ENCODE measurements at regions not wholly inside any gene's neighbourhood (a gene's known extent, or its start where the extent isn't known, plus 50 kb on each side); places are given as distances from the start of the nearest gene placed in this dataset.
"Not testable (repeated sequence)": the region's sequence is repeated elsewhere in the genome, so short reads cannot be mapped to it uniquely, and the experiment has no call there.

- Mint-ChIP-seq H3K36me3 (no peaks in the 10 kb centered on the region), H3K4me1 (no peaks in the 10 kb centered on the region), H3K27ac (no peak overlapping the region), H3K9me3 (peaks cover 12% of the 10 kb centered on the region), H3K4me3 (no peak overlapping the region), H3K27me3 (no peaks in the 10 kb centered on the region)
- no peak for DNase-seq
These were observed 257.4 kb downstream of the TRIM36 start for GRCh38 chr5:114912189-114912920.

GRCh38 chr5:114910727-114911126 is 259.0 kb downstream of the TRIM36 start:
- Mint-ChIP-seq H3K4me1 (no peaks in the 10 kb centered on the region), H3K9me3 (peaks cover 14% of the 10 kb centered on the region), H3K4me3 (no peak overlapping the region), H3K27me3 (no peaks in the 10 kb centered on the region), H3K27ac (no peak overlapping the region), H3K36me3 (no peaks in the 10 kb centered on the region)
- no peak for DNase-seq

GRCh38 chr5:114909424-114909823 is 260.3 kb downstream of the TRIM36 start:
- Mint-ChIP-seq H3K4me3 (no peak overlapping the region), H3K4me1 (no peaks in the 10 kb centered on the region), H3K36me3 (no peaks in the 10 kb centered on the region), H3K27me3 (no peaks in the 10 kb centered on the region), H3K27ac (no peak overlapping the region), H3K9me3 (peaks cover 12% of the 10 kb centered on the region)
- no peak for DNase-seq

GRCh38 chr5:114903767-114904166 is 265.9 kb downstream of the TRIM36 start:
- Mint-ChIP-seq H3K36me3 (no peaks in the 10 kb centered on the region), H3K4me1 (no peaks in the 10 kb centered on the region), H3K9me3 (peaks cover 5% of the 10 kb centered on the region), H3K27me3 (no peaks in the 10 kb centered on the region), H3K4me3 (no peak overlapping the region), H3K27ac (no peak overlapping the region)
- no peak for DNase-seq

- H3K4me1 Mint-ChIP-seq = no peaks in the 10 kb centered on the region
- no peak for DNase-seq
- H3K9me3 Mint-ChIP-seq = peaks cover 10% of the 10 kb centered on the region
- peaks cover 3% of the 10 kb centered on the region for H3K27me3 Mint-ChIP-seq
- no peak overlapping the region for H3K4me3 Mint-ChIP-seq
- H3K36me3 Mint-ChIP-seq = no peaks in the 10 kb centered on the region
- no peak overlapping the region for H3K27ac Mint-ChIP-seq
These were observed 271.1 kb downstream of the TRIM36 start for GRCh38 chr5:114898602-114899001.

GRCh38 chr5:114883675-114884074 is 286.0 kb downstream of the TRIM36 start:
- Mint-ChIP-seq H3K27ac (no peak overlapping the region), H3K4me3 (no peak overlapping the region), H3K9me3 (peaks cover 11% of the 10 kb centered on the region), H3K4me1 (no peaks in the 10 kb centered on the region), H3K27me3 (no peaks in the 10 kb centered on the region), H3K36me3 (no peaks in the 10 kb centered on the region)
- DNase-seq = no peak

- no peak for DNase-seq
- peaks cover 7% of the 10 kb centered on the region for H3K9me3 Mint-ChIP-seq
- H3K27ac Mint-ChIP-seq = no peak overlapping the region
- peaks cover 2% of the 10 kb centered on the region for H3K4me1 Mint-ChIP-seq
- no peaks in the 10 kb centered on the region for H3K36me3 Mint-ChIP-seq
- H3K4me3 Mint-ChIP-seq = no peak overlapping the region
- H3K27me3 Mint-ChIP-seq = peaks cover 3% of the 10 kb centered on the region
These were observed 310.3 kb downstream of the TRIM36 start for GRCh38 chr5:114859438-114859735.

GRCh38 chr5:114858665-114859437 is 310.9 kb downstream of the TRIM36 start:
- H3K27ac Mint-ChIP-seq = no peak overlapping the region
- peaks cover 2% of the 10 kb centered on the region for H3K4me1 Mint-ChIP-seq
- DNase-seq = no peak
- H3K4me3 Mint-ChIP-seq = no peak overlapping the region
- peaks cover 3% of the 10 kb centered on the region for H3K27me3 Mint-ChIP-seq
- H3K9me3 Mint-ChIP-seq = peaks cover 5% of the 10 kb centered on the region
- no peaks in the 10 kb centered on the region for H3K36me3 Mint-ChIP-seq

GRCh38 chr5:114857941-114858551 is 311.7 kb downstream of the TRIM36 start:
- H3K27ac Mint-ChIP-seq = no peak overlapping the region
- DNase-seq = no peak
- peaks cover 7% of the 10 kb centered on the region for H3K9me3 Mint-ChIP-seq
- no peaks in the 10 kb centered on the region for H3K36me3 Mint-ChIP-seq
- no peak overlapping the region for H3K4me3 Mint-ChIP-seq
- H3K27me3 Mint-ChIP-seq = peaks cover 3% of the 10 kb centered on the region
- H3K4me1 Mint-ChIP-seq = peaks cover 2% of the 10 kb centered on the region

GRCh38 chr5:114844711-114845110 is 325.0 kb downstream of the TRIM36 start:
- H3K9me3 Mint-ChIP-seq, H3K4me1 Mint-ChIP-seq, H3K27ac Mint-ChIP-seq, H3K36me3 Mint-ChIP-seq, H3K27me3 Mint-ChIP-seq, H3K4me3 Mint-ChIP-seq, DNase-seq: not testable (repeated sequence)

GRCh38 chr5:114839360-114839759 is 330.3 kb downstream of the TRIM36 start:
- Mint-ChIP-seq H3K36me3 (no peaks in the 10 kb centered on the region), H3K9me3 (peaks cover 5% of the 10 kb centered on the region), H3K27me3 (no peaks in the 10 kb centered on the region), H3K27ac (no peak overlapping the region), H3K4me3 (no peak overlapping the region), H3K4me1 (no peaks in the 10 kb centered on the region)
- no peak for DNase-seq

- Mint-ChIP-seq H3K4me3 (no peak overlapping the region), H3K9me3 (peaks cover 5% of the 10 kb centered on the region), H3K27ac (no peak overlapping the region), H3K36me3 (no peaks in the 10 kb centered on the region), H3K4me1 (no peaks in the 10 kb centered on the region), H3K27me3 (no peaks in the 10 kb centered on the region)
- no peak for DNase-seq
These were observed 330.8 kb downstream of the TRIM36 start for GRCh38 chr5:114838937-114839336.

GRCh38 chr5:114830114-114830513 is 339.6 kb downstream of the TRIM36 start:
- Mint-ChIP-seq H3K4me1 (no peaks in the 10 kb centered on the region), H3K36me3 (no peaks in the 10 kb centered on the region), H3K27ac (no peak overlapping the region), H3K4me3 (no peak overlapping the region), H3K9me3 (peaks cover 5% of the 10 kb centered on the region), H3K27me3 (no peaks in the 10 kb centered on the region)
- no peak for DNase-seq

GRCh38 chr5:114822863-114823262 is 346.8 kb downstream of the TRIM36 start:
- H3K9me3 Mint-ChIP-seq = peaks cover 5% of the 10 kb centered on the region
- no peak overlapping the region for H3K4me3 Mint-ChIP-seq
- H3K27ac Mint-ChIP-seq = no peak overlapping the region
- no peaks in the 10 kb centered on the region for H3K27me3 Mint-ChIP-seq
- H3K4me1 Mint-ChIP-seq = no peaks in the 10 kb centered on the region
- no peak for DNase-seq
- no peaks in the 10 kb centered on the region for H3K36me3 Mint-ChIP-seq

GRCh38 chr5:114822436-114822835 is 347.3 kb downstream of the TRIM36 start:
- Mint-ChIP-seq H3K36me3 (no peaks in the 10 kb centered on the region), H3K9me3 (peaks cover 3% of the 10 kb centered on the region)
- no peak for DNase-seq

GRCh38 chr5:114790403-114790792 is 379.3 kb downstream of the TRIM36 start:
- H3K4me3 Mint-ChIP-seq = no peak overlapping the region
- no peak overlapping the region for H3K27ac Mint-ChIP-seq
- peaks cover 5% of the 10 kb centered on the region for H3K4me1 Mint-ChIP-seq
- H3K9me3 Mint-ChIP-seq = no peaks in the 10 kb centered on the region
- H3K36me3 Mint-ChIP-seq = no peaks in the 10 kb centered on the region
- DNase-seq = no peak
- H3K27me3 Mint-ChIP-seq = peaks cover 4% of the 10 kb centered on the region

More at GRCh38 chr5:114822436-114822835, 347.3 kb downstream of the TRIM36 start:
- Mint-ChIP-seq H3K4me1 (no peaks in the 10 kb centered on the region), H3K4me3 (no peak overlapping the region), H3K27ac (no peak overlapping the region), H3K27me3 (no peaks in the 10 kb centered on the region)
